ENCODE measurements at regions not wholly inside any gene's neighbourhood (a gene's known extent, or its start where the extent isn't known, plus 50 kb on each side); places are given as distances from the start of the nearest gene placed in this dataset.

DNA sequence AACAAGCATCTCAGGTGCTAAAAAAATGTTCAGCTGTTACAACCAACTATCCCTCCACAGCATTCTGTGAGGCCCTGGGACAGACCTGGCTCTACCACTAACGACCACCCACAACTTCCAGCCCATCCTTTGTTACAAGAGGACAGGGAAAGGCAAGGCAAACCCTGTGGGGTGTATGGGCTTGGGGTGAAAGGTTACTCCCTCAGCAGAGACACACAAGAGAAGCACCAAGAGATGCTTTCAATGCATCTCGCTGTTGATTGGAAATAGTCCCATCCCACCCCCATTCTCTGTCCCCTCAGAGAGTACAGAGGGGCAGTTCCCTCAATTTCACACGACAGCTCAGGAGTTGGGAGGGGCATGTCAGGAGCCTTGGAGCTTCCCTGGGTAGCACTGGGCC, 234.1 kb downstream of the CAAP1 start:
- TF ChIP-seq, protein P1, sequence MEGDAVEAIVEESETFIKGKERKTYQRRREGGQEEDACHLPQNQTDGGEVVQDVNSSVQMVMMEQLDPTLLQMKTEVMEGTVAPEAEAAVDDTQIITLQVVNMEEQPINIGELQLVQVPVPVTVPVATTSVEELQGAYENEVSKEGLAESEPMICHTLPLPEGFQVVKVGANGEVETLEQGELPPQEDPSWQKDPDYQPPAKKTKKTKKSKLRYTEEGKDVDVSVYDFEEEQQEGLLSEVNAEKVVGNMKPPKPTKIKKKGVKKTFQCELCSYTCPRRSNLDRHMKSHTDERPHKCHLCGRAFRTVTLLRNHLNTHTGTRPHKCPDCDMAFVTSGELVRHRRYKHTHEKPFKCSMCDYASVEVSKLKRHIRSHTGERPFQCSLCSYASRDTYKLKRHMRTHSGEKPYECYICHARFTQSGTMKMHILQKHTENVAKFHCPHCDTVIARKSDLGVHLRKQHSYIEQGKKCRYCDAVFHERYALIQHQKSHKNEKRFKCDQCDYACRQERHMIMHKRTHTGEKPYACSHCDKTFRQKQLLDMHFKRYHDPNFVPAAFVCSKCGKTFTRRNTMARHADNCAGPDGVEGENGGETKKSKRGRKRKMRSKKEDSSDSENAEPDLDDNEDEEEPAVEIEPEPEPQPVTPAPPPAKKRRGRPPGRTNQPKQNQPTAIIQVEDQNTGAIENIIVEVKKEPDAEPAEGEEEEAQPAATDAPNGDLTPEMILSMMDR (IDR thresholded peaks at IDR 0.05), result no peak

DNA sequence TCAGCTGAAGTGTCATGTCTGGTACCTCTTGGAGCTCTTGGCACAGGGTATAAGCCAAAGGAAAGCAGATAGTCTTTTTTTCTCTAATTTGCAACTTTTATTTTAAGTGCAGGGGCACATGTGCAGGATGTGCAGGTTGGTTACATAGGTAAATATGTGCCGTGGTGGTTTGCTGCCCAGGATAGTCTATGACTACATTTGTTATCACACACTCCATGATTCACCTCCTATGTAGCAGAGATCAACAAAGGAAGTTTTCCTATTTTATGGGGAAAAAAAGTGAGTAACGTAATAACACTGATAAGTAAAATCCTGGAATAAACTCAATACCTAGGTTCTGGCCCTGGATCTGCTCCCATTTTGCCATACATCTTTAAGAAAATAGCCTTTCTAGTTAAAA, 234.6 kb downstream of the CAAP1 start:
- TF ChIP-seq, protein P1 (IDR thresholded peaks at IDR 0.05), result no peak

DNA sequence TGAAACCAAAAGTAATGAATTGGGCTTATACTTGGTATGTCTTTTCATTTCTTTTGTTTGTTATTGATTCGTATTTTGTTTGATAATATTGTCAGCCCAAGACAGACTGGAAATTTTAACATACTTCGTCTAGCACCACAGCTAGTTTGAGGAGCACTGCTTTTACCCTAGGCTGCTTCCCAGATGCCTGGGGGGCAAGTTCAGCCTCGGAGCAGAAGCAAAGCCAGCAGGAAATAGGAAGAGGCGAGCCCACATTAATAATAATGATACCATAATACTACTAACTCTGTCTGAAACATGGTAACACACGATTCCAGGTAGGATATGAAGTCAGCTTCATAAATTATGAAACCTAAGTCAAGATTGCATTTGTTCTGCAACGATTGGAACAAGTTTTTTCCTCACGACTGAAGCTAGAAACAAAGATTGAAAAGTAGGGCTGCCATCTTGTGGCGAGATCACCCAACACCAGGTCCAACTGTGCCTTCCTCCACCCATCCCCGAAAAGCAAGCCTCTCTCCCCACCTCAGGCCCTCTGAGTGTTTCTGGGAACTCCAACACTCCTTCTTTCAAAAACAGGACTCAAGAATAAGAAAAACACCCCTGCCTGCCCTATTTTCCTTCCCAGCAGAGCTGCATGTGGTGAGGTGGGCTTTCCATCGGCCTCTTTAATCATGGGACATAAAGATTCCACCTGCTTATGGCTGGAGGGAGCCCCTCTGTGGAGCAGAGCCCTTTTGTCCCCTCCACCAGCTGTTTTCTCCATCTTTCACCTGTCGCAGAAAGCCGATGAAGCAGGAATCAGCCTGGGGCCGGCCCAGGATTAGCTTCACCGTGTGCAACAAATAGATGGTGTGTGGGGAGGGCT, 236.4 kb downstream of the CAAP1 start:
- TF ChIP-seq, protein P1 (IDR thresholded peaks at IDR 0.05), result peak; percentile 74

DNA sequence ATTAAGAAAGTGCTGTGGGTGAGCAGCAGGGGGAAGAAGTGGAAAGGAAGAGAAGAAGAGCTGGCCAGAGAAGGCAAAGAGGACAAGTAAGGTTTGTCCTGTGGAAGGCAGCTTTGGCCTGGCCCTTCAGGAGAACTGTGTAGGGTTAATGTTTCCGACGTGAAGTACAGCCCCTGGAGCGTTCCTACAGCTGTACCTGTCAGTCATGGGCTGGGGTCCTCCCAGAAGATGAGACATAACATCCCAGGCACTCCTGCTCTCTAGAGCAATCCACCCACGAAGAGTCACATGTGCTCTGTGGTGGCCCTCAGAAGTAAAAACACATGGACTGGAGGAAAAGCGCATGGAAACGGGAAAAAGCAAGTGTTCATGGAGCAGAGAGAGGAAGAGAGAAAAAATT, 237.4 kb downstream of the CAAP1 start:
- TF ChIP-seq, protein P1 (IDR thresholded peaks at IDR 0.05), result no peak

DNA sequence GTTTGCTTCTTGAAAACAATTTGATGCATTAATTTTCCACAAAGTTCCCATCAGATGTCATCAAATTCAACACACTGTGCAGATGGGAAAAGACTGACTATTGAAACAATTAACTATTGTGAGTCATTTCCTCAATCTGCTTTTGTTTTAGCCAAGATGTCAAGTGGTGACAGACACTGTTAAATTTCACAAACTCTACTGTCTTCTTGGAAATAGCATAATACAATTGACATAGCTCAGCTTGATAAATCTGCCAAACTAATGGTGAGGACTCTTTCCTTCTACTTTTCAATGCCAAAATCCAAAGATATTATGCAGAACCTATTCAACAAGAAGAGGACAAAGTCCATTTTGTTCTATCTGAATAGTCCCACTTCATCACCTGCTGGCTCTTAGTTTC, 242.3 kb downstream of the CAAP1 start:
- TF ChIP-seq, protein P1 (IDR thresholded peaks at IDR 0.05), result no peak

DNA sequence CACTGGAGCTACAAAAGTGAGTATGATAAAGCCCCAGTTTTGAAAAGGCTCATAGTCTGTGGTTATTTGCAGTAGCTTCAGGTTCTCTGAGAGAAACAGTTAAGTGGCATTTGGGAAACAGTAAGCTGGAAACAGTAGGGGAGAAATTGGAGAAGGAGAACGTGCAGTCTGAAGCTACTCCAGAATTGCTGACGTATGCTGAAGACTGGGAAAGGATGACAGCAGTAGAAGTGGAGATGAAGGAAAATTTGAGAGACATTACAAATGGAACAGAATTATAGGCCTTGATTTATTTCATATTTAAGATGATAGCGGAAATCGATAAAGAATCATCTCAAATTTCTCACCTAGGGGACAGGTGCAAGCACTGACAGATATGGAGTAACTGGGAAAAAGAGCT, 248.8 kb downstream of the CAAP1 start:
- TF ChIP-seq, protein P1 (IDR thresholded peaks at IDR 0.05), result no peak

DNA sequence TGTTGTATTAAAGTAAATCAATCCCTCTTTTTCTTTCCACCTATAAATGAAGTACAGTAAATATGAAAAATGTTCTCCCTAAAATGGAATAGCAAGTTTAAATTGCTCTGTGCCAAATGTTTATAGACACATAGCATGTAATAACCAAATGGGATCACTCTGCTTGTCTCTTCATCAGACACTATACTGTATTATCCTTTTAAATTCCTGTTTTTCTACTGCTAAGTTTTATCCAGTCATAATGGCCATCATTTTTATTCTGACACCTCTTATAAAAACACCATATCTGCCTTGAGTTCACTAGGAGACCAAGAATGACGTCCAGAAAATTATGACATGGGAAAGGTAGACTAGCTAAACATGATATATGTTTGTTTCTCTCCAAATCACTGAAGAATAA, 252.8 kb downstream of the CAAP1 start:
- TF ChIP-seq, protein P1 (IDR thresholded peaks at IDR 0.05), result no peak
